IPS-18a (cell line): ENCODE measurements at regions not wholly inside any gene's neighbourhood (a gene's known extent, or its start where the extent isn't known, plus 50 kb on each side); places are given as distances from the start of the nearest gene placed in this dataset.
"Not testable (repeated sequence)": the region's sequence is repeated elsewhere in the genome, so short reads cannot be mapped to it uniquely, and the experiment has no call there.

Experiments used
- H3K27ac ChIP-seq: one replicate; pipeline ENCODE4 v1.5.1; 2013; ENCODE audit warnings: low read length
- H3K27me3 ChIP-seq: one replicate; pipeline ENCODE4 v1.6.1; 2013; ENCODE audit warnings: mild to moderate bottlenecking, low read length; ENCODE audit not compliant: control insufficient read depth, insufficient read depth
- H3K36me3 ChIP-seq: one replicate; pipeline ENCODE4 v1.6.1; 2013; ENCODE audit warnings: low read depth, low read length; ENCODE audit not compliant: control insufficient read depth
- H3K4me1 ChIP-seq: one replicate; pipeline ENCODE4 v1.6.1; 2013; ENCODE audit warnings: low read depth, low read length; ENCODE audit not compliant: control insufficient read depth
- H3K4me3 ChIP-seq: one replicate; pipeline ENCODE4 v1.5.1; 2013; ENCODE audit warnings: low read length
- H3K9ac ChIP-seq: one replicate; pipeline ENCODE4 v1.6.1; 2013; ENCODE audit warnings: mild to moderate bottlenecking, low read length, moderate library complexity
- H3K9me3 ChIP-seq: one replicate; pipeline ENCODE4 v1.6.1; 2013; ENCODE audit warnings: low read depth, low read length; ENCODE audit not compliant: control insufficient read depth

DNA sequence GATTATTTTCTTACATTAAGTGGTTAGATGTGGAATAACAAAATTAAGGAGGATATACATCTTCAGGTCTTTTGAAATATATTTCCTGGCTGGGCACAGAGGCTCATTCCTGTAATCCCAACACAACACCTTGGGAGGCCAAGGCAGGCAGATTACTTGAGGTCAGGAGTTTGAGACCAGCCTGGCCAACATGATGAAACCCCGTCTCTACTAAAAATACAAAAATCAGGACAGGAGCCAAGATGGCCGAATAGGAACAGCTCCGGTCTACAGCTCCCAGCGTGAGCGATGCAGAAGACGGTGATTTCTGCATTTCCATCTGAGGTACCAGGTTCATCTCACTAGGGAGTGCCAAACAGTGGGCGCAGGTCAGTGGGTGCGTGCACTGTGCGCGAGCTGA lies 95.6 kb upstream of the SPAG17 start:
- H3K4me3 ChIP-seq, H3K36me3 ChIP-seq, H3K27ac ChIP-seq, H3K27me3 ChIP-seq, H3K4me1 ChIP-seq, H3K9me3 ChIP-seq, H3K9ac ChIP-seq: not testable (repeated sequence)

DNA sequence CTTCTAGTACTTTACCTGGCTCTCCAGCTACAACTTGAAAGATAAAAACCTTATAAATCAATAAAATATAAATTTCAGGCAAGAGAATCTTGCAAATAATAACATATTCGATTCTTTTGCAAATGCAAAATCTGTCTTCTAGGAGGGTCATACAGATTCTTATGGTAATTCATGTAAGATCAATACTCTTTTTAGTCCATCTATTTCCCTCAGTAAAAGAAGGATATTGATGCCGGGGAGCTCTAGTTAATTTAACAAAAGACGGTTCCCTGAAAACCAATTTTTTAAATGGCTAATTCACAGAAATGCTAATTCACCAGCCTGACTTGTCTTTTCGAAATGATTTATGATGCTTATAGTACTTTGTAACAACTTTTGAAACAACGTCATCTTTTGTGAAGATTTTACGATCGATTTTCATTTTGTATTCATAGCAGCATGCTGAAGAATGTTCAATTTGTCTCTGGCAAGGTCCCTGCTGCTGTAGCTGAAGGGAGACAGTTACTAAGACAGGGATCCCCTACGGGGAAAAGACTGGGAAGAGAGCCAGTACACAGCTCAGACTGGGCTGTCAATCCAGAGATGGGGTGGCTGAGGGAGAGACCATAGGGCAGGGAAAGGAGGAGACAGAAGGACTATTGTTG lies 90.6 kb upstream of the SPAG17 start:
- no peaks in the 10 kb centered on the region for H3K27me3 ChIP-seq
- H3K9me3 ChIP-seq = no peaks in the 10 kb centered on the region
- no peak overlapping the region for H3K27ac ChIP-seq
- H3K4me3 ChIP-seq = no peak overlapping the region
- no peak overlapping the region for H3K9ac ChIP-seq
- no peaks in the 10 kb centered on the region for H3K36me3 ChIP-seq
- H3K4me1 ChIP-seq = peaks cover 7% of the 10 kb centered on the region

DNA sequence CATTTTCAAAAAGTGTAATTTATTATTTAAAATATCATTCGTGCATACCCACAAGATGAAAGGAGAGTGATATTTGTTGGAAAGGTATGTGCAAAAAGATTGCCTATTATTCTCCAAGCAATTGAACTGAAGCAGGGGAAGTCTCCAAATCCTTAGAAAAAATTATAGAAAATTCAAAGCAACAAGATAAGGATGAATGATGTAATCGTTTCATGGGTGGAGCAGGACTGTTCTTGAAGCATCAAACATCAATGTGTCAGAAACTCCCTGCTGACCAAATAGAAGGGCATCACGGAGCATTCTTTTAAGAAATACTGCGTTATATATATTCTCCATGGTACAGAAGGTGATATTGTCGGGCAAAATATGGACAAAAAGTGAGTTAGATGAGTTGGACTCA lies 87.9 kb upstream of the SPAG17 start:
- Histone ChIP-seq H3K27me3 (no peaks in the 10 kb centered on the region), H3K4me1 (peaks cover 7% of the 10 kb centered on the region), H3K4me3 (no peak overlapping the region), H3K9me3 (no peaks in the 10 kb centered on the region), H3K36me3 (no peaks in the 10 kb centered on the region), H3K27ac (no peak overlapping the region), H3K9ac (no peak overlapping the region)

DNA sequence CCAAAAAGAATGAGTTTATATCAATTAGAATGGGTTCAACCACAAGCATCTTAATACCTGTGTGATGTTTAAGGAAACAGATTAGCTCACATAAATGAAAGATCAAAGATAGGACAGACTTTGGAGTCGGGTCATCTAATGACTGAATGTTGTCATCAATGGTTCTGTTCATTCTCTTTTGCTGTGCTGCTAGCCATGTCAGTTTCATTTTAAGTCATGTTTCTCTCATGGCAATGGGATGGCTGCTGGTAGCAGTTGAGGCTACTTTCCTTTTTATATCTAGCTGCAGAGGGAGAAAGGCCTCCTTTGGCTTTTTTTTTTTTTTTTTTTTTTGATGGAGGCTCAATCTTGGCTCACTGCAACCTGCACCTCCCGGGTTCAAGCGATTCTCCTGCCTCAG lies 86.9 kb upstream of the SPAG17 start:
- Histone ChIP-seq H3K27me3 (no peaks in the 10 kb centered on the region), H3K9ac (no peak overlapping the region), H3K27ac (no peak overlapping the region), H3K36me3 (no peaks in the 10 kb centered on the region), H3K4me3 (no peak overlapping the region), H3K9me3 (no peaks in the 10 kb centered on the region), H3K4me1 (peaks cover 7% of the 10 kb centered on the region)

DNA sequence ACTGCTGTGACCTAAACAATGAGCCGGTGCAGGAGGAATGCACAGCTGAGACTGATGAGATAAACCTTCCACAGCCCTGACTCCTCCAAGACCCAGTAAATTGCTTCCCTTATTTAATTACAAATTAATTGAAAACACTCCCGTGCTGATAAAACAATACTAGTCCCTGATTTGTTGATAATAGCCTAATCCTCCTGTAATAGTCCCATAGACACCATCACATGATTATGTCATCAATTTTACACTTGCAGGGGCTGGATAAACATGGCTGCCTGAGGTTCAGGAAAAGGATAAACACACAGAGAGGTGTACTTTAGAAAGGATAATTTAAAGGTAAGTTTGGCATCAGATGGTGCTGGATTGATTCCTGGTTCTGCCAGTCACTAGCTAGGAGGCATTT lies 84.6 kb upstream of the SPAG17 start:
- Histone ChIP-seq H3K36me3 (no peaks in the 10 kb centered on the region), H3K27ac (no peak overlapping the region), H3K9me3 (no peaks in the 10 kb centered on the region), H3K27me3 (no peaks in the 10 kb centered on the region), H3K4me1 (peaks cover 3% of the 10 kb centered on the region), H3K4me3 (no peak overlapping the region), H3K9ac (no peak overlapping the region)

DNA sequence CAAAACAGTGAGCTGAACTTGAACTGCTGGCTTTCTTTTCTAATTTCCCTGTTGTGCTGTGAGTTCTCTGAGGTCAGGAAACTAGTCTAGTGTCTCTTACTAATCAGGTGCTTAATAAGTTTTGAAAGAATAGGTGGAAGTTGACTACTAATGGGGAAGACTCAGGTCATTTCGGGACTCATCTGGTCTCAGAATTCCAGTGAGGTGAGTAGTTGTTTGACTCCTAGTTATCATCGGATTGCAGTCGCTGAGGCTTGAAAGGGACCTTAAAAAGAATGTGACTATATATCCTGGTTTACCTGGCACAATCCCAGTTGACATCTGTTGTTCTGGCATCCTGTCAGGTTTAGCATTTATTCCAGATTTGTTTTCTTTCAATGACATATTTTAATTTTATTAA lies 81.4 kb upstream of the SPAG17 start:
- Histone ChIP-seq H3K36me3 (no peaks in the 10 kb centered on the region), H3K4me1 (peaks cover 3% of the 10 kb centered on the region), H3K27ac (no peak overlapping the region)

DNA sequence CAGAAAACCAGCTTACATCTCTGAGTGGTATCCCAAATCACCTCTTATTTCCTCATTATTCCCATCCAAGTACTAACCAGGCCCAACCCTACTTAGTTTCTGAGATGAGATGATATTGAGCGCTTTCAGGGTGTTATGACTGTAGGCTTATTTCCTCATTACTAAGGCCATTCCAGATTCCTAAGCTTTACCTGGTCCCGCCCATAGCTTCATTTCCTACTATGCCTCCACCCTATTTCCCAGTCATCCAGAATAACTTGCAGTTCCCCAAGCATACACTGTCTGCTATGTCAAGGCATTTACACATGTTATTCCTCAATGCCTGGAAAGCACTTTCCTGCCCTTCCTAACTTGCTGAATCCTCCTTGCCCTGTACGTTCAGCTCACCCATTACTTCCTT lies 79.3 kb upstream of the SPAG17 start:
- H3K9me3 ChIP-seq = no peaks in the 10 kb centered on the region
- no peaks in the 10 kb centered on the region for H3K36me3 ChIP-seq
- no peaks in the 10 kb centered on the region for H3K27me3 ChIP-seq

More for the DNA sequence above, 81.4 kb upstream of the SPAG17 start:
- Histone ChIP-seq H3K9ac (no peak overlapping the region), H3K9me3 (no peaks in the 10 kb centered on the region), H3K4me3 (no peak overlapping the region), H3K27me3 (no peaks in the 10 kb centered on the region)

DNA sequence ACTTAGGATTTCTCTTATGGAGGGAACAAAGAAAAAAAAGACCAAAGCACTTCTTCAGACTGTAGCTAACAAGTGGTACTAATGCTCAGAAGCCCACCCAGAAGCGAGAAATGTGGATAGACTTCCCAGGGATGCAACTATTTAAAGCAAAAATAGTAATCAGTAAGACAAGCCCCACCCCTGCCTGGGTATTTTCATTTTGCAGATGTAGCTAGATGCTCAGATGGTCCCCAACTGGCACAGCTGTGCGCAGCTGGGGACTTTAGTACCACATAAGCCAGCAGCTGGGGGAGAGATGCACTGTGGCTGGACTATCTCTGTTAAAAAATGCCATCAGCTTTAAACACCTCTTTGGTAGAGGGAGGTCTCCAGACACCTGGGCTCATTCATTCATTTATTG lies 77.8 kb upstream of the SPAG17 start:
- Histone ChIP-seq H3K27ac (no peak overlapping the region), H3K36me3 (no peaks in the 10 kb centered on the region), H3K9ac (no peak overlapping the region), H3K4me1 (peaks cover 3% of the 10 kb centered on the region), H3K27me3 (no peaks in the 10 kb centered on the region), H3K9me3 (no peaks in the 10 kb centered on the region), H3K4me3 (no peak overlapping the region)

More for the DNA sequence above, 79.3 kb upstream of the SPAG17 start:
- Histone ChIP-seq H3K4me3 (no peak overlapping the region), H3K4me1 (peaks cover 3% of the 10 kb centered on the region), H3K27ac (no peak overlapping the region), H3K9ac (no peak overlapping the region)

DNA sequence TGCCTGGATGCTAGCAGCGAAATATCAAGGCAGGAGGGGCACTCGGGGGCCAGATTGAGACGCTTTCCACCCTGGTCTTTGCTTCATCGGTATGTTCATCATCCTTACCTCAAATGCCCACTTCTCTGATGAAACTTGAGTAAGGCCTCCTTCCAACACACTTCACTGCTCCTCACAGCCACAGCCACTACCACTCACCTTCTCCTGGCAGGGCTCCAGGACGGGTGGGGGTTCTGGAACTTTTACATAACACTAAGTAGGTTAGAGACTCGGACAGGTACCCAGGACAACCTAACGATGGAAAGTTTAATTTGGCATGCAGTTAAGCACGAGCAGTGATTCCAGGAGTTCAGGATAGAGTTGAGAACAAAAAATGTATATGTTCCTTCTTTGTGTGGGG lies 73.9 kb upstream of the SPAG17 start:
- no peak overlapping the region for H3K9ac ChIP-seq
- no peak overlapping the region for H3K4me3 ChIP-seq
- H3K9me3 ChIP-seq = no peaks in the 10 kb centered on the region
- no peaks in the 10 kb centered on the region for H3K36me3 ChIP-seq
- no peak overlapping the region for H3K27ac ChIP-seq
- no peaks in the 10 kb centered on the region for H3K4me1 ChIP-seq
- H3K27me3 ChIP-seq = no peaks in the 10 kb centered on the region

DNA sequence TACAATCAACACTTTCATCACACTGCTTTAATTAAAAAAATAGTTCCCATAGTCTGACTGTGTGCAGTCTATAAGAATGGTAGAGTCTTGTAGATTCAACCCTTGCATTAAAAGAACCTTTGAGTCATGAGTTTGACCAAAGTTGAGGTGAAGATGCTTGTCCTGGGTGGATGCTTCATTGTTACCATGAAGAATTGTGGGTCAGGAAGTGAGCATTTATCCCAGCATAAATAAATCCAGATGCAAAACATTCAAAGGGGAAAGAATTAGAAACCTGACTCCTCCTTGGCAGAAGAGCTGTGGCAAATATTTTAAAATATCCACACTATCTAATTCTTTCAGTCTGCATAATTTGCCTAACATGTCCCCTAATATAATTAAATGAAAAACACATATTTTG lies 72.9 kb upstream of the SPAG17 start:
- Histone ChIP-seq H3K27me3 (no peaks in the 10 kb centered on the region), H3K27ac (no peak overlapping the region), H3K9me3 (no peaks in the 10 kb centered on the region), H3K4me3 (no peak overlapping the region), H3K9ac (no peak overlapping the region), H3K4me1 (peaks cover 3% of the 10 kb centered on the region), H3K36me3 (no peaks in the 10 kb centered on the region)

DNA sequence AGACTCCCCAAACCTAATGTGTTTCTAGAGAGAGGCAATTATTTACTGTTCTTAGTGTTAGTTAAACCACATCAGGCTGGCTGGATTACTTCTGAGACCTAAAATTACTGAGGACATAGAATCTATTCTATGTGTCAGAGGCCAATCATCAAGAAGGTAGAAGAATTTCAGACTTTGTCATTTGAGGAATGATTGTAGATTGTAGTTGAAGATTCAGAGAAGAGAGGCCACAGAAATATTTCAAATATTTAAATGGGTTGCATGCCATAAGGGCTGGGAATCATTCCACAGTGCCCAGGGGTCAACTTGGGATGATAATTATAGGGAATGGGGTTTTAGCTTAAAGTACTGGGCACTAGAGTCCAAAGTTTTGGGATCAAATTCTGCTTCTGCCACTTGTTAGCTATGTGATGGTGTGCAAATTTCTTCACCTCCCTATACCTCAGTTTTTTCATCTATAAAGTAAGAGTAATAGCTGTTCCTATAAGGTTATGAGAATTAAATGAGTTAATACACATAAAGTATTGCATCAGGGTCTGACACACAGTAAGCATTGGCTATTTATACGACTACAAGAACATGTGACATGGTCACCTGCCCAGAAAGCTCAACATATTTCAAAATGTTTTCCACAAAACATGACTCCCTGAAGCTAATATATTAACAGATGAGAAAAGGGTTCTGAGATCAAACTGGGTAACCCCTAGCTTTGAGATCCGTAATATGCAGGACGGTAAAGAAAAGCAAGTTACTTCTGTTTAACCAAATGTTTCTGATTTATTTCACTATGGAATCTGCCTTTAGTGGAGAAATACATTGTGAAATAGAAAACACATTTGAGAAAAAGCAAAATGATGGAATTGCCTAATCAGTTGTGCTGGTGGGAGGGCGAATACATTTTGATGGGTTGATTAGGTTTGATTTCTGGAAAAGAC lies 69.7 kb upstream of the SPAG17 start:
- Histone ChIP-seq H3K9ac (no peak overlapping the region), H3K27ac (no peak overlapping the region), H3K36me3 (no peaks in the 10 kb centered on the region), H3K27me3 (no peaks in the 10 kb centered on the region), H3K4me1 (peaks cover 25% of the 10 kb centered on the region), H3K4me3 (no peak overlapping the region), H3K9me3 (no peaks in the 10 kb centered on the region)

DNA sequence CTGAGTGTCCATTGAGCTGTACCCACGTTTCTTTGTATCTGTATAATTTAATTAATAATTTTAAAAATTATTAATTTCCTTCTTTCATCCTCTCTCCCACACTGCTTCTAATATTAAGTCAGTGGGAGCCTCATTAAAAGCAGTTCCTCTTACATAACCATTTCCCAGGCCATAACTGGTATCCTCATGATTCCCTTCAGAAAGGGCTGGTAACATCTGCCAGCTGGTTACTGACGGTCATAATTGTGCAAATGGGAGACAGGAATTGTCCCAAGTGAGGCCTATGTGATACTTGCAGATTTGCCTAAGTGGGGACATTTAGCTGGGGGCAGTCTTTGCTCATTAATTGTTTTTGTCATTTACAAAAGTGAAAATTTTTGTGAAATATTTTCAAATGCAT lies 69.0 kb upstream of the SPAG17 start:
- H3K9ac ChIP-seq = no peak overlapping the region
- no peak overlapping the region for H3K27ac ChIP-seq
- H3K36me3 ChIP-seq = no peaks in the 10 kb centered on the region
- no peaks in the 10 kb centered on the region for H3K27me3 ChIP-seq
- no peaks in the 10 kb centered on the region for H3K9me3 ChIP-seq
- H3K4me1 ChIP-seq = peaks cover 32% of the 10 kb centered on the region
- H3K4me3 ChIP-seq = no peak overlapping the region
